H9 (cell line): ENCODE measurements at regions not wholly inside any gene's neighbourhood (a gene's known extent, or its start where the extent isn't known, plus 50 kb on each side); places are given as distances from the start of the nearest gene placed in this dataset.

ENCODE experiments used
- DNase-seq: peaks from one replicate; pipeline ENCODE4 v3.0.0-alpha.2; 2017
- H2AFZ ChIP-seq: one replicate; pipeline ENCODE4 v1.6.1; 2013; ENCODE audit warnings: mild to moderate bottlenecking, low read length, control low read depth, moderate library complexity
- H2AK5ac ChIP-seq: 2 replicates; pipeline ENCODE4 v1.6.1; 2013; ENCODE audit warnings: low read length, control low read depth, mixed read lengths; ENCODE audit not compliant: insufficient read length
- H2BK120ac ChIP-seq: one replicate; pipeline ENCODE4 v1.6.1; 2013; ENCODE audit warnings: low read depth, mild to moderate bottlenecking, low read length, control low read depth, inconsistent platforms; ENCODE audit not compliant: poor library complexity, severe bottlenecking
- H2BK12ac ChIP-seq: 2 replicates; pipeline ENCODE4 v1.6.1; 2013; ENCODE audit warnings: low read length, control low read depth, mixed read lengths, low read depth; ENCODE audit not compliant: insufficient read length
- H2BK15ac ChIP-seq: 2 replicates; pipeline ENCODE4 v1.6.1; 2013; ENCODE audit warnings: low read depth, low read length, control low read depth
- H2BK20ac ChIP-seq: one replicate; pipeline ENCODE4 v1.6.1; 2013; ENCODE audit warnings: low read depth, mild to moderate bottlenecking, low read length, control low read depth, inconsistent platforms; ENCODE audit not compliant: poor library complexity, severe bottlenecking
- H2BK5ac ChIP-seq: 2 replicates; pipeline ENCODE4 v1.6.1; 2013; ENCODE audit warnings: low read length, control low read depth, mixed read lengths; ENCODE audit not compliant: insufficient read length
- H3K14ac ChIP-seq: 2 replicates; pipeline ENCODE4 v1.6.1; 2013; ENCODE audit warnings: low read length, control low read depth; ENCODE audit not compliant: insufficient read depth
- H3K18ac ChIP-seq: 2 replicates; pipeline ENCODE4 v1.6.1; 2013; ENCODE audit warnings: low read depth, mild to moderate bottlenecking, mixed read lengths, low read length, control low read depth; ENCODE audit not compliant: insufficient read length
- H3K23ac ChIP-seq: 2 replicates; pipeline ENCODE4 v1.6.1; 2013; ENCODE audit warnings: low read length, control low read depth, mixed read lengths, low read depth; ENCODE audit not compliant: insufficient read length
- H3K23me2 ChIP-seq: 2 replicates; pipeline ENCODE4 v1.6.1; 2013; ENCODE audit warnings: low read depth, mild to moderate bottlenecking, mixed read lengths, low read length, control low read depth; ENCODE audit not compliant: insufficient read length, poor library complexity, severe bottlenecking
- H3K27ac ChIP-seq: 2 replicates; pipeline ENCODE4 v1.5.1; 2013; ENCODE audit warnings: low read length, control low read depth, mixed read lengths, low read depth; ENCODE audit not compliant: insufficient read length
- H3K27me3 ChIP-seq: 2 replicates; pipeline ENCODE4 v1.6.1; 2013; ENCODE audit warnings: low read length, control low read depth, inconsistent platforms; ENCODE audit not compliant: insufficient read depth
- H3K4ac ChIP-seq: 2 replicates; pipeline ENCODE4 v1.6.1; 2013; ENCODE audit warnings: low read depth, mild to moderate bottlenecking, control low read depth, inconsistent platforms, low read length, moderate library complexity
- H3K4me1 ChIP-seq: 2 replicates; pipeline ENCODE4 v1.6.1; 2013; ENCODE audit warnings: low read length, control low read depth, inconsistent platforms; ENCODE audit not compliant: insufficient read depth
- H3K4me2 ChIP-seq: 2 replicates; pipeline ENCODE4 v1.6.1; 2013; ENCODE audit warnings: low read length, control low read depth, mixed read lengths; ENCODE audit not compliant: insufficient read length, insufficient read depth
- H3K56ac ChIP-seq: 2 replicates; pipeline ENCODE4 v1.6.1; 2013; ENCODE audit warnings: low read depth, mild to moderate bottlenecking, mixed read lengths, low read length, control low read depth; ENCODE audit not compliant: insufficient read length
- H3K79me1 ChIP-seq: 2 replicates; pipeline ENCODE4 v1.6.1; 2013; ENCODE audit warnings: low read depth, mild to moderate bottlenecking, moderate library complexity, low read length, control low read depth, inconsistent platforms; ENCODE audit not compliant: insufficient read depth, poor library complexity, severe bottlenecking
- H3K79me2 ChIP-seq: 2 replicates; pipeline ENCODE4 v1.6.1; 2013; ENCODE audit warnings: low read length, control low read depth, inconsistent platforms; ENCODE audit not compliant: insufficient read depth
- H3K9ac ChIP-seq: 2 replicates; pipeline ENCODE4 v1.6.1; 2013; ENCODE audit warnings: low read length, control low read depth, mixed read lengths; ENCODE audit not compliant: insufficient read length; ENCODE audit errors: extremely low read depth
- H3K9me3 ChIP-seq: one replicate; pipeline ENCODE4 v1.6.1; 2013; ENCODE audit warnings: low read depth, low read length, inconsistent platforms; ENCODE audit not compliant: control insufficient read depth
- H3T11ph ChIP-seq: one replicate; pipeline ENCODE4 v1.6.1; 2013; ENCODE audit warnings: mild to moderate bottlenecking, low read length, control low read depth, inconsistent platforms
- H4K20me1 ChIP-seq: one replicate; pipeline ENCODE4 v1.6.1; 2013; ENCODE audit not compliant: control insufficient read depth, insufficient read length, insufficient read depth
- H4K5ac ChIP-seq: 2 replicates; pipeline ENCODE4 v1.6.1; 2013; ENCODE audit warnings: low read depth, mild to moderate bottlenecking, mixed read lengths, low read length, control low read depth; ENCODE audit not compliant: insufficient read length
- H4K8ac ChIP-seq: replicated peaks from 2 replicates; pipeline ENCODE4 v1.6.1; 2013; ENCODE audit warnings: low read length, control low read depth, mixed read lengths, low read depth; ENCODE audit not compliant: insufficient read length
- H4K91ac ChIP-seq: 2 replicates; pipeline ENCODE4 v1.6.1; 2013; ENCODE audit warnings: low read depth, mild to moderate bottlenecking, moderate library complexity, mixed read lengths, low read length, control low read depth; ENCODE audit not compliant: insufficient read length
- H3K27ac Mint-ChIP-seq, 3 experiments: 2 replicates in 2 of 3; 3 replicates in 1 of 3; pipeline ENCODE4 v1.8.0; 2020 to 2021; ENCODE audit warnings: mixed read lengths in 3 of 3, mild to moderate bottlenecking in 1 of 3, moderate library complexity in 1 of 3
- H3K27me3 Mint-ChIP-seq: 2 replicates; pipeline ENCODE4 v1.8.0; 2021; ENCODE audit warnings: low read depth, mild to moderate bottlenecking, moderate library complexity, mixed read lengths
- H3K36me3 Mint-ChIP-seq, 3 experiments: 2 replicates in 2 of 3; 3 replicates in 1 of 3; pipeline ENCODE4 v1.8.0; 2020 to 2021; ENCODE audit warnings: low read depth in 3 of 3, mixed read lengths in 3 of 3; ENCODE audit not compliant: insufficient read depth in 1 of 3
- H3K4me1 Mint-ChIP-seq, 2 experiments: 2 replicates each; pipeline ENCODE4 v1.8.0; 2020; ENCODE audit warnings: mixed read lengths in 2 of 2
- H3K4me3 Mint-ChIP-seq, 2 experiments: 2 replicates in 1 of 2; 3 replicates in 1 of 2; pipeline ENCODE4 v1.8.0; 2020 to 2021; ENCODE audit warnings: mild to moderate bottlenecking in 2 of 2, mixed read lengths in 2 of 2, moderate library complexity in 1 of 2
- H3K9me3 Mint-ChIP-seq, 2 experiments: 2 replicates in 1 of 2; 3 replicates in 1 of 2; pipeline ENCODE4 v1.8.0; 2020; ENCODE audit warnings: mild to moderate bottlenecking in 2 of 2, mixed read lengths in 2 of 2, moderate library complexity in 1 of 2
- WGBS: extraction: QIAGEN DNeasy Blood & Tissue Kit; methylation state at CpG from one replicate; pipeline ENCODE4 v1.1.7; 2013; ENCODE audit warnings: missing lambda C conversion rate, low lambda C conversion rate, mixed read lengths; ENCODE audit not compliant: insufficient read length; ENCODE audit errors: extremely low coverage; 5-methylcytosine and 5-hydroxymethylcytosine counted together
- TF ChIP-seq, protein P1 (sequence below): fragments of 200-600 bp; sonication (generic); conservative IDR thresholded peaks from 3 replicates; pipeline ENCODE4 v1.8.0; 2021; ENCODE audit warnings: antibody characterized with exemption, mild to moderate bottlenecking

DNA sequence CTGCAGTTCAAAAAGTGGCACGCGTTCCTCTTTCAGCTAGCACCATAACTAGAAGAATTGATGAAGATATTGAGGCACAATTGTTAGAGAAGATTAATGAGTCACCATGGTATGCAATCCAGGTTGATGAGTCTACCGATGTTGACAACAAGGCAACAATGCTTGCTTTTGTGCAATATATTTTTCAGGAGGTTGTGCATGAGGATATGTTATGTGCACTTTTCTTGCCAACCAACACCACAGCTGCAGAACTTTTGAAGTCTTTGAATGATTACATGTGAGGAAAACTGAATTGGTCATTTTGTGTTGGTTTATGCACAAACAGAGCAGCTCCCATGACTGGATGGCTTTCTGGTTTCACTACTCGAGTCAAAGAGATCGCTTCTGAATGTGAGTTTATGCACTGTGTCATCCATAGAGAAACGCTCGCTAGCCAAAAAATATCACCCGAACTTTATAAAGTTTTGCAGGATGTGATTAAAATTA lies 129.3 kb upstream of the SLC24A3 start:
- Histone ChIP-seq H3K9ac (no peak overlapping the region), H2BK5ac (no peak overlapping the region), H3T11ph (no peak overlapping the region), H3K23ac (no peak overlapping the region), H3K79me2 (no peaks in the 10 kb centered on the region), H2BK20ac (no peak overlapping the region), H4K8ac (no peak overlapping the region), H4K91ac (no peak overlapping the region), H3K4me2 (no peak overlapping the region), H4K20me1 (no peaks in the 10 kb centered on the region), H3K79me1 (no peaks in the 10 kb centered on the region), H3K4ac (no peak overlapping the region), H3K4me1 (no peaks in the 10 kb centered on the region), H3K14ac (no peak overlapping the region), H3K9me3 (no peaks in the 10 kb centered on the region), H4K5ac (no peak overlapping the region), H2AFZ (no peak overlapping the region), H3K18ac (no peak overlapping the region), H2AK5ac (no peak overlapping the region), H2BK15ac (no peak overlapping the region), H3K27me3 (no peaks in the 10 kb centered on the region), H2BK120ac (no peak overlapping the region), H2BK12ac (no peak overlapping the region), H3K23me2 (no peaks in the 10 kb centered on the region), H3K27ac (no peak overlapping the region), H3K56ac (no peak overlapping the region)
- H3K4me1 Mint-ChIP-seq = no peaks in the 10 kb centered on the region
- TF ChIP-seq, protein P1, sequence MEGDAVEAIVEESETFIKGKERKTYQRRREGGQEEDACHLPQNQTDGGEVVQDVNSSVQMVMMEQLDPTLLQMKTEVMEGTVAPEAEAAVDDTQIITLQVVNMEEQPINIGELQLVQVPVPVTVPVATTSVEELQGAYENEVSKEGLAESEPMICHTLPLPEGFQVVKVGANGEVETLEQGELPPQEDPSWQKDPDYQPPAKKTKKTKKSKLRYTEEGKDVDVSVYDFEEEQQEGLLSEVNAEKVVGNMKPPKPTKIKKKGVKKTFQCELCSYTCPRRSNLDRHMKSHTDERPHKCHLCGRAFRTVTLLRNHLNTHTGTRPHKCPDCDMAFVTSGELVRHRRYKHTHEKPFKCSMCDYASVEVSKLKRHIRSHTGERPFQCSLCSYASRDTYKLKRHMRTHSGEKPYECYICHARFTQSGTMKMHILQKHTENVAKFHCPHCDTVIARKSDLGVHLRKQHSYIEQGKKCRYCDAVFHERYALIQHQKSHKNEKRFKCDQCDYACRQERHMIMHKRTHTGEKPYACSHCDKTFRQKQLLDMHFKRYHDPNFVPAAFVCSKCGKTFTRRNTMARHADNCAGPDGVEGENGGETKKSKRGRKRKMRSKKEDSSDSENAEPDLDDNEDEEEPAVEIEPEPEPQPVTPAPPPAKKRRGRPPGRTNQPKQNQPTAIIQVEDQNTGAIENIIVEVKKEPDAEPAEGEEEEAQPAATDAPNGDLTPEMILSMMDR = no peak
- peaks cover 7 to 19% of the 10 kb centered on the region in 2 experiments; a peak in 4 of 5 replicates for H3K9me3 Mint-ChIP-seq
- no peak overlapping the region for H3K4me3 Mint-ChIP-seq
- H3K36me3 Mint-ChIP-seq = peaks cover 0 to 17% (median 4%) of the 10 kb centered on the region in 3 experiments; a peak in 4 of 7 replicates
- DNase-seq = no peak
- H3K27ac Mint-ChIP-seq = no peak overlapping the region
- H3K27me3 Mint-ChIP-seq = 0 out of 2 replicates have a peak, but pooled peaks cover 2% of the 10 kb centered on the region
- no CpG with 5 or more reads among the region's 8 CpGs for WGBS
